Amniotic stem cell (primary cell): ENCODE measurements at regions not wholly inside any gene's neighbourhood (a gene's known extent, or its start where the extent isn't known, plus 50 kb on each side); places are given as distances from the start of the nearest gene placed in this dataset.

ENCODE experiments used
- DNase-seq: peaks from one replicate; lab custom pipeline; 2025; lab: John Stamatoyannopoulos, UW

- DNase-seq, result no peak
These were observed 122.5 kb downstream of the DICER1 start for GRCh38 chr14:95034788-95035187.

- no peak for DNase-seq
These were observed 123.4 kb downstream of the DICER1 start for GRCh38 chr14:95033682-95034632.

- DNase-seq, result no peak
These were observed 124.3 kb downstream of the DICER1 start for GRCh38 chr14:95033031-95033430.

GRCh38 chr14:95026851-95027463 lies 130.4 kb downstream of the DICER1 start:
- DNase-seq, result no peak

GRCh38 chr14:95025941-95026340 lies 131.4 kb downstream of the DICER1 start:
- no peak for DNase-seq

- no peak for DNase-seq
These were observed 132.1 kb downstream of the DICER1 start for GRCh38 chr14:95025218-95025617.

- DNase-seq, result no peak
These were observed 132.9 kb downstream of the DICER1 start for GRCh38 chr14:95024380-95024779.

GRCh38 chr14:95023886-95024285 lies 133.4 kb downstream of the DICER1 start:
- DNase-seq, result no peak

GRCh38 chr14:95023115-95023514 lies 134.2 kb downstream of the DICER1 start:
- DNase-seq, result no peak

- no peak for DNase-seq
These were observed 135.7 kb downstream of the DICER1 start for GRCh38 chr14:95021588-95021987.

- no peak for DNase-seq
These were observed 138.5 kb downstream of the DICER1 start for GRCh38 chr14:95018821-95019220.

- DNase-seq, result no peak
These were observed 142.3 kb downstream of the DICER1 start for GRCh38 chr14:95015046-95015445.

- DNase-seq, result no peak
These were observed 143.3 kb downstream of the DICER1 start for GRCh38 chr14:95014036-95014435.

- no peak for DNase-seq
These were observed 145.8 kb downstream of the DICER1 start for GRCh38 chr14:95011445-95012006.

- DNase-seq, result no peak
These were observed 148.7 kb downstream of the DICER1 start for GRCh38 chr14:95008445-95009217.

GRCh38 chr14:95007921-95008320 lies 149.4 kb downstream of the DICER1 start:
- no peak for DNase-seq

- DNase-seq, result no peak
These were observed 150.8 kb downstream of the DICER1 start for GRCh38 chr14:95006479-95006878.

- DNase-seq, result no peak
These were observed 151.3 kb downstream of the DICER1 start for GRCh38 chr14:95006051-95006450.

GRCh38 chr14:95003099-95003960 lies 154.0 kb downstream of the DICER1 start:
- DNase-seq, result no peak

GRCh38 chr14:94998685-94999084 lies 158.6 kb downstream of the DICER1 start:
- no peak for DNase-seq

GRCh38 chr14:94998110-94998509 lies 159.2 kb downstream of the DICER1 start:
- DNase-seq, result no peak
